SK-N-MC (cell line): ENCODE measurements at regions not wholly inside any gene's neighbourhood (a gene's known extent, or its start where the extent isn't known, plus 50 kb on each side); places are given as distances from the start of the nearest gene placed in this dataset.
A peak's percentile ranks its signal among the peaks of the same experiment; 100 is the strongest.

Experiments
- DNase-seq: peaks from one replicate; pipeline ENCODE4 v3.0.0-alpha.2; 2011; ENCODE audit warnings: low read depth, low spot score
- H3K27ac ChIP-seq: fragments of 200-600 bp; sonication (generic); 2 replicates; pipeline ENCODE4 v1.5.1; 2016; ENCODE audit warnings: mixed run types
- H3K36me3 ChIP-seq: fragments of 200-600 bp; sonication (generic); 2 replicates; pipeline ENCODE4 v1.6.1; 2017; ENCODE audit warnings: antibody characterized with exemption, low read length, mixed read lengths; ENCODE audit not compliant: insufficient read depth
- H3K4me3 ChIP-seq: fragments of 200-600 bp; sonication (generic); 2 replicates; pipeline ENCODE4 v1.5.1; 2016
- H3K9ac ChIP-seq: fragments of 200-600 bp; sonication (generic); 2 replicates; pipeline ENCODE4 v1.8.0; 2017; ENCODE audit warnings: mixed run types, mixed read lengths; ENCODE audit not compliant: insufficient read length
- H3K9me3 ChIP-seq: fragments of 200-600 bp; sonication (generic); 2 replicates; pipeline ENCODE4 v1.6.1; 2017; ENCODE audit warnings: low read depth, mild to moderate bottlenecking, antibody characterized with exemption, low read length, moderate library complexity, mixed read lengths
- EZH2 ChIP-seq: fragments of 200-600 bp; sonication (generic); IDR thresholded peaks from one replicate; pipeline ENCODE4 v1.6.1; 2017; ENCODE audit warnings: antibody characterized with exemption
- FOXP2 ChIP-seq: optimal IDR thresholded peaks from 2 replicates; pipeline ENCODE3; 2011; ENCODE audit warnings: mild to moderate bottlenecking, moderate library complexity; ENCODE audit not compliant: insufficient read depth; ENCODE audit errors: extremely low read length, control extremely low read depth
- POLR2AphosphoS5 ChIP-seq: IDR thresholded peaks from 2 replicates; pipeline ENCODE4 v1.6.1; 2012; ENCODE audit warnings: mild to moderate bottlenecking, low read depth, low read length, borderline replicate concordance

- no peak for DNase-seq
- no peak overlapping the region for H3K4me3 ChIP-seq
- H3K9ac ChIP-seq: no peak overlapping the region
- peaks cover 3% of the 10 kb centered on the region; the same call in 1 of the 2 replicates for H3K9me3 ChIP-seq
- no peak for TF ChIP-seq POLR2AphosphoS5
- TF ChIP-seq FOXP2: no peak
- no peak for TF ChIP-seq EZH2
- no peak overlapping the region for H3K27ac ChIP-seq
- no peaks in the 10 kb centered on the region for H3K36me3 ChIP-seq
Observed at GRCh38 chr3:103403191-103403590, 968.4 kb downstream of the ZPLD1 start.

GRCh38 chr3:103406320-103406850 lies 971.6 kb downstream of the ZPLD1 start:
- Histone ChIP-seq H3K27ac (no peak overlapping the region), H3K36me3 (no peaks in the 10 kb centered on the region), H3K9ac (no peak overlapping the region), H3K4me3 (no peak overlapping the region), H3K9me3 (no peaks in the 10 kb centered on the region)
- DNase-seq: no peak
- TF ChIP-seq POLR2AphosphoS5: no peak
- no peak for TF ChIP-seq EZH2

GRCh38 chr3:103410231-103410630 lies 975.4 kb downstream of the ZPLD1 start:
- Histone ChIP-seq H3K9me3 (no peaks in the 10 kb centered on the region), H3K4me3 (no peak overlapping the region), H3K27ac (no peak overlapping the region), H3K9ac (no peak overlapping the region), H3K36me3 (no peaks in the 10 kb centered on the region)
- TF ChIP-seq EZH2: no peak
- no peak for TF ChIP-seq FOXP2
- no peak for TF ChIP-seq POLR2AphosphoS5
- DNase-seq: no peak

GRCh38 chr3:103421460-103421859 lies 986.6 kb downstream of the ZPLD1 start:
- no peak for DNase-seq
- no peak overlapping the region for H3K27ac ChIP-seq
- H3K9me3 ChIP-seq: no peaks in the 10 kb centered on the region
- TF ChIP-seq POLR2AphosphoS5: no peak
- no peak for TF ChIP-seq FOXP2
- TF ChIP-seq EZH2: no peak
- H3K36me3 ChIP-seq: no peaks in the 10 kb centered on the region
- no peak overlapping the region for H3K9ac ChIP-seq
- no peak overlapping the region for H3K4me3 ChIP-seq

GRCh38 chr3:103437883-103438282 lies 1003.1 kb downstream of the ZPLD1 start:
- Histone ChIP-seq H3K9me3 (no peaks in the 10 kb centered on the region), H3K9ac (no peak overlapping the region), H3K36me3 (no peaks in the 10 kb centered on the region), H3K27ac (no peak overlapping the region), H3K4me3 (no peak overlapping the region)
- DNase-seq: no peak
- TF ChIP-seq FOXP2: no peak
- TF ChIP-seq POLR2AphosphoS5: no peak
- TF ChIP-seq EZH2: no peak

GRCh38 chr3:103440539-103441203 lies 1005.9 kb downstream of the ZPLD1 start:
- no peaks in the 10 kb centered on the region for H3K36me3 ChIP-seq
- DNase-seq: peak; percentile 10
- H3K9me3 ChIP-seq: no peaks in the 10 kb centered on the region
- H3K27ac ChIP-seq: 0 out of 2 replicates have a peak overlapping the region, but pooled peaks have one; percentile 28
- no peak overlapping the region for H3K4me3 ChIP-seq
- H3K9ac ChIP-seq: no peak overlapping the region
- TF ChIP-seq EZH2: no peak
- no peak for TF ChIP-seq FOXP2
- TF ChIP-seq POLR2AphosphoS5: no peak

- Histone ChIP-seq H3K36me3 (no peaks in the 10 kb centered on the region), H3K9ac (no peak overlapping the region), H3K27ac (no peak overlapping the region), H3K4me3 (no peak overlapping the region), H3K9me3 (no peaks in the 10 kb centered on the region)
- TF ChIP-seq FOXP2 (no peak), POLR2AphosphoS5 (no peak), EZH2 (no peak)
- DNase-seq: no peak
Observed at GRCh38 chr3:103446953-103447629, 1012.3 kb downstream of the ZPLD1 start.

GRCh38 chr3:103453152-103453551 lies 1018.3 kb downstream of the ZPLD1 start:
- no peak for DNase-seq
- TF ChIP-seq EZH2: no peak
- TF ChIP-seq POLR2AphosphoS5: no peak
- no peak for TF ChIP-seq FOXP2

More at GRCh38 chr3:103453152-103453551, 1018.3 kb downstream of the ZPLD1 start:
- no peaks in the 10 kb centered on the region for H3K9me3 ChIP-seq
- H3K27ac ChIP-seq: no peak overlapping the region
- no peak overlapping the region for H3K9ac ChIP-seq
- no peak overlapping the region for H3K4me3 ChIP-seq
- no peaks in the 10 kb centered on the region for H3K36me3 ChIP-seq
